HUES64 (cell line): ENCODE measurements at regions not wholly inside any gene's neighbourhood (a gene's known extent, or its start where the extent isn't known, plus 50 kb on each side); places are given as distances from the start of the nearest gene placed in this dataset.

Experiments used
- H3K27ac ChIP-seq: 2 replicates; pipeline ENCODE4 v1.7.0; 2013; ENCODE audit warnings: low read depth, low read length, inconsistent platforms
- H3K27me3 ChIP-seq: 2 replicates; pipeline ENCODE4 v1.6.1; 2013; ENCODE audit warnings: mild to moderate bottlenecking, low read length; ENCODE audit not compliant: insufficient read depth
- H3K36me3 ChIP-seq: 2 replicates; pipeline ENCODE4 v1.6.1; 2013; ENCODE audit warnings: mild to moderate bottlenecking, low read length; ENCODE audit not compliant: insufficient read depth
- H3K4me1 ChIP-seq: 2 replicates; pipeline ENCODE4 v1.6.1; 2013; ENCODE audit warnings: mild to moderate bottlenecking, low read length, moderate library complexity; ENCODE audit not compliant: insufficient read depth
- H3K4me3 ChIP-seq: 2 replicates; pipeline ENCODE4 v1.5.1; 2013; ENCODE audit warnings: mild to moderate bottlenecking, low read length, moderate library complexity
- H3K9ac ChIP-seq: 2 replicates; pipeline ENCODE4 v1.6.1; 2013; ENCODE audit warnings: mild to moderate bottlenecking, low read depth, low read length
- H3K9me3 ChIP-seq: 2 replicates; pipeline ENCODE4 v1.6.1; 2013; ENCODE audit warnings: low read depth, low read length; ENCODE audit not compliant: insufficient read depth
- WGBS: fragments of 150-250, 120-280 bp; methylation state at CpG from one replicate; pipeline ENCODE4 v1.1.7; 2013; ENCODE audit warnings: missing lambda C conversion rate; 5-methylcytosine and 5-hydroxymethylcytosine counted together

- Histone ChIP-seq H3K4me3 (no peak overlapping the region), H3K9me3 (no peaks in the 10 kb centered on the region), H3K36me3 (no peaks in the 10 kb centered on the region), H3K4me1 (no peaks in the 10 kb centered on the region), H3K27me3 (no peaks in the 10 kb centered on the region), H3K27ac (no peak overlapping the region), H3K9ac (no peak overlapping the region)
- WGBS, result 85% methylated on average over 5 of the region's 5 CpGs
Observed at GRCh38 chr3:69532547-69533224, 146.8 kb upstream of the FRMD4B start.

GRCh38 chr3:69531576-69532546 lies 146.0 kb upstream of the FRMD4B start:
- Histone ChIP-seq H3K4me1 (no peaks in the 10 kb centered on the region), H3K36me3 (no peaks in the 10 kb centered on the region)

GRCh38 chr3:69530554-69530953 lies 144.7 kb upstream of the FRMD4B start:
- H3K27ac ChIP-seq, result no peak overlapping the region
- H3K4me3 ChIP-seq, result no peak overlapping the region
- 93% methylated on average over 7 of the region's 7 CpGs for WGBS
- no peaks in the 10 kb centered on the region for H3K9me3 ChIP-seq
- no peaks in the 10 kb centered on the region for H3K4me1 ChIP-seq
- no peak overlapping the region for H3K9ac ChIP-seq
- no peaks in the 10 kb centered on the region for H3K27me3 ChIP-seq
- no peaks in the 10 kb centered on the region for H3K36me3 ChIP-seq

More at GRCh38 chr3:69531576-69532546, 146.0 kb upstream of the FRMD4B start:
- Histone ChIP-seq H3K9me3 (no peaks in the 10 kb centered on the region), H3K27me3 (no peaks in the 10 kb centered on the region), H3K9ac (no peak overlapping the region), H3K27ac (no peak overlapping the region), H3K4me3 (no peak overlapping the region)
- whole genome bisulfite sequencing, result 91% methylated on average over 2 of the region's 3 CpGs

- no peak overlapping the region for H3K27ac ChIP-seq
- H3K4me3 ChIP-seq, result no peak overlapping the region
- no peaks in the 10 kb centered on the region for H3K9me3 ChIP-seq
- no peaks in the 10 kb centered on the region; the same call in 1 of the 2 replicates for H3K27me3 ChIP-seq
- no peak overlapping the region for H3K9ac ChIP-seq
- H3K36me3 ChIP-seq, result no peaks in the 10 kb centered on the region
- no peaks in the 10 kb centered on the region for H3K4me1 ChIP-seq
Observed at GRCh38 chr3:69527498-69527897, 141.6 kb upstream of the FRMD4B start.

- Histone ChIP-seq H3K27ac (no peak overlapping the region), H3K4me1 (no peaks in the 10 kb centered on the region), H3K9ac (no peak overlapping the region), H3K4me3 (no peak overlapping the region), H3K36me3 (no peaks in the 10 kb centered on the region), H3K27me3 (no peaks in the 10 kb centered on the region; the same call in 1 of the 2 replicates), H3K9me3 (no peaks in the 10 kb centered on the region)
- 80% methylated on average over 1 of the region's 1 CpG for WGBS
Observed at GRCh38 chr3:69524816-69525215, 138.9 kb upstream of the FRMD4B start.

- Histone ChIP-seq H3K27me3 (no peaks in the 10 kb centered on the region; the same call in 1 of the 2 replicates), H3K4me1 (no peaks in the 10 kb centered on the region), H3K9me3 (no peaks in the 10 kb centered on the region), H3K27ac (no peak overlapping the region), H3K9ac (no peak overlapping the region), H3K4me3 (no peak overlapping the region), H3K36me3 (no peaks in the 10 kb centered on the region)
Observed at GRCh38 chr3:69521286-69521685, 135.4 kb upstream of the FRMD4B start.

GRCh38 chr3:69511361-69511760 lies 125.5 kb upstream of the FRMD4B start:
- Histone ChIP-seq H3K27ac (no peak overlapping the region), H3K4me1 (no peaks in the 10 kb centered on the region), H3K4me3 (no peak overlapping the region), H3K36me3 (no peaks in the 10 kb centered on the region), H3K9ac (no peak overlapping the region), H3K9me3 (peaks cover 4% of the 10 kb centered on the region; the same call in 1 of the 2 replicates), H3K27me3 (no peaks in the 10 kb centered on the region)
- 94% methylated on average over 4 of the region's 4 CpGs for WGBS

GRCh38 chr3:69510481-69511030 lies 124.7 kb upstream of the FRMD4B start:
- Histone ChIP-seq H3K4me1 (no peaks in the 10 kb centered on the region), H3K36me3 (no peaks in the 10 kb centered on the region), H3K4me3 (no peak overlapping the region), H3K27ac (no peak overlapping the region), H3K9me3 (peaks cover 4% of the 10 kb centered on the region; the same call in 1 of the 2 replicates), H3K9ac (no peak overlapping the region), H3K27me3 (no peaks in the 10 kb centered on the region)
- WGBS, result 81% methylated on average over 3 of the region's 3 CpGs

- Histone ChIP-seq H3K4me3 (no peak overlapping the region), H3K27ac (no peak overlapping the region), H3K27me3 (no peaks in the 10 kb centered on the region), H3K36me3 (no peaks in the 10 kb centered on the region), H3K9ac (no peak overlapping the region), H3K4me1 (no peaks in the 10 kb centered on the region), H3K9me3 (peaks cover 4% of the 10 kb centered on the region; the same call in 1 of the 2 replicates)
- WGBS, result 92% methylated on average over 2 of the region's 3 CpGs
Observed at GRCh38 chr3:69509288-69509687, 123.4 kb upstream of the FRMD4B start.

- Histone ChIP-seq H3K9me3 (no peaks in the 10 kb centered on the region), H3K9ac (no peak overlapping the region)
- WGBS, result 67% methylated on average over 6 of the region's 7 CpGs
Observed at GRCh38 chr3:69505770-69506407, 120.0 kb upstream of the FRMD4B start.

GRCh38 chr3:69504232-69504631 lies 118.3 kb upstream of the FRMD4B start:
- Histone ChIP-seq H3K27me3 (no peaks in the 10 kb centered on the region), H3K27ac (no peak overlapping the region), H3K4me3 (no peak overlapping the region), H3K4me1 (no peaks in the 10 kb centered on the region), H3K9ac (no peak overlapping the region), H3K36me3 (no peaks in the 10 kb centered on the region), H3K9me3 (no peaks in the 10 kb centered on the region)
- WGBS, result 98% methylated on average over 3 of the region's 3 CpGs

More at GRCh38 chr3:69505770-69506407, 120.0 kb upstream of the FRMD4B start:
- no peaks in the 10 kb centered on the region for H3K27me3 ChIP-seq
- no peaks in the 10 kb centered on the region for H3K4me1 ChIP-seq
- H3K36me3 ChIP-seq, result no peaks in the 10 kb centered on the region
- no peak overlapping the region for H3K27ac ChIP-seq
- no peak overlapping the region for H3K4me3 ChIP-seq
